GM12878 (cell line): ENCODE measurements at regions not wholly inside any gene's neighbourhood (a gene's known extent, or its start where the extent isn't known, plus 50 kb on each side); places are given as distances from the start of the nearest gene placed in this dataset.

Source experiments
- ATAC-seq: fragments of 200-7000 bp; cut with Tn5 transposase; 3 replicates; pipeline ENCODE4 v1.9.1; 2020; ENCODE audit warnings: mild to moderate bottlenecking, moderate library complexity
- BruUV-seq: library from RNA; stranded (reverse); fragments of 400-500 nt; replicated peaks from 2 replicates; lab custom pipeline; 2021; lab: Mats Ljungman, UMichigan
- CTCF ChIA-PET: fragments of 300-600 bp; sonication (Branson Sonifier 250); formaldehyde crosslinking; extraction: SDS; loops from one replicate; lab custom pipeline; 2021; ENCODE audit warnings: inconsistent platforms; lab: Yijun Ruan, JAX
- POLR2A ChIA-PET: fragments of 350-600 bp; formaldehyde crosslinking; extraction: SDS; loops from one replicate; lab custom pipeline; 2021; ENCODE audit warnings: inconsistent platforms; lab: Charles Lee
- RAD21 ChIA-PET: fragments of 300-600 bp; sonication (Branson Sonifier 250); formaldehyde crosslinking; loops from one replicate; lab custom pipeline; 2023; ENCODE audit warnings: antibody characterized with exemption; ENCODE audit not compliant: unreplicated experiment; lab: Charles Lee
- SMC1A ChIA-PET: fragments of 300-600 bp; sonication (Branson Sonifier 250); formaldehyde crosslinking; loops from one replicate; lab custom pipeline; 2023; ENCODE audit not compliant: unreplicated experiment, uncharacterized antibody; lab: Charles Lee
- DNase-seq: peaks from one replicate; pipeline ENCODE4 v3.0.0-alpha.2; 2011; ENCODE audit warnings: low read depth, low spot score
- FAIRE-seq: peaks from 3 replicates; lab custom pipeline; 2011; peaks lifted over from hg19 to GRCh38; lab: Jason Lieb, UNC
- H2AFZ ChIP-seq: 2 replicates; pipeline ENCODE4 v1.6.0; 2011; ENCODE audit warnings: low read depth, low read length, control low read depth; ENCODE audit not compliant: control insufficient read depth
- H3K27ac ChIP-seq: 2 replicates; pipeline ENCODE4 v1.5.1; 2011; ENCODE audit warnings: control low read depth; ENCODE audit not compliant: control insufficient read depth, insufficient read depth
- H3K27me3 ChIP-seq, 2 experiments: replicated peaks in 1 of 2; 2 replicates each; pipeline versions ENCODE4 v1.6.0 to v1.6.1; 2011; ENCODE audit warnings: low read length in 1 of 2; ENCODE audit not compliant: control insufficient read depth in 2 of 2, insufficient read depth in 2 of 2
- H3K36me3 ChIP-seq, 2 experiments: 2 replicates each; pipeline ENCODE4 v1.5.1; 2011; ENCODE audit warnings: low read length in 1 of 2; ENCODE audit not compliant: control insufficient read depth in 2 of 2, insufficient read depth in 2 of 2
- H3K4me1 ChIP-seq: 2 replicates; pipeline ENCODE4 v1.6.1; 2011; ENCODE audit warnings: mild to moderate bottlenecking, low read length, moderate library complexity, mixed read lengths; ENCODE audit not compliant: control insufficient read depth, insufficient read depth
- H3K4me2 ChIP-seq: 2 replicates; pipeline ENCODE4 v1.6.0; 2011; ENCODE audit warnings: control low read depth; ENCODE audit not compliant: control insufficient read depth, insufficient read depth
- H3K4me3 ChIP-seq: fragments of 200-600 bp; sonication (generic); 2 replicates; pipeline ENCODE4 v1.5.1; 2016
- H3K79me2 ChIP-seq: 2 replicates; pipeline ENCODE4 v1.6.0; 2011; ENCODE audit warnings: low read length; ENCODE audit not compliant: control insufficient read depth, insufficient read depth
- H3K9ac ChIP-seq: 2 replicates; pipeline ENCODE4 v1.8.0; 2011; ENCODE audit warnings: low read length, control low read depth, mixed read lengths; ENCODE audit not compliant: control insufficient read depth, insufficient read depth
- H3K9me3 ChIP-seq: replicated peaks from 3 replicates; pipeline ENCODE4 v1.5.1; 2011; ENCODE audit warnings: mild to moderate bottlenecking, low read length; ENCODE audit not compliant: control insufficient read depth, insufficient read depth
- H4K20me1 ChIP-seq: 2 replicates; pipeline ENCODE4 v1.6.0; 2011; ENCODE audit not compliant: control insufficient read depth, insufficient read depth
- BMI1 ChIP-seq: fragments of 450-650 bp; IDR thresholded peaks from 2 replicates; pipeline ENCODE4 v1.6.1; 2016; ENCODE audit warnings: mild to moderate bottlenecking, moderate library complexity, borderline replicate concordance
- CEBPB ChIP-seq, 2 experiments: fragments of 150-350 bp in 1 of 2; IDR thresholded peaks; 2 replicates each; pipeline ENCODE4 v1.6.1; 2012 to 2014; ENCODE audit warnings: low read depth in 2 of 2, low read length in 2 of 2, borderline replicate concordance in 1 of 2, inconsistent platforms in 1 of 2
- CREB1 ChIP-seq: IDR thresholded peaks from 2 replicates; pipeline ENCODE4 v1.6.1; 2012; ENCODE audit warnings: low read depth, mild to moderate bottlenecking, inconsistent platforms
- CTCF ChIP-seq, 3 experiments: IDR thresholded peaks in 2 of 3; conservative IDR thresholded peaks in 1 of 3; 2 replicates each; pipeline ENCODE4 v1.5.1; 2011; ENCODE audit warnings: low read depth in 3 of 3, low read length in 3 of 3, mild to moderate bottlenecking in 3 of 3, control low read depth in 2 of 3, moderate library complexity in 2 of 3, inconsistent platforms in 1 of 3, mixed read lengths in 1 of 3; ENCODE audit not compliant: control insufficient read depth in 2 of 3, insufficient read depth in 1 of 3; ENCODE audit errors: extremely low read depth in 1 of 3
- ELK1 ChIP-seq: IDR thresholded peaks from 2 replicates; pipeline ENCODE4 v1.6.1; 2012; ENCODE audit warnings: low read depth, low read length, improper control_type of control experiment
- IRF4 ChIP-seq: IDR thresholded peaks from 2 replicates; pipeline ENCODE4 v1.6.1; 2011; ENCODE audit warnings: low read depth, low read length
- MAX ChIP-seq: IDR thresholded peaks from 2 replicates; pipeline ENCODE4 v1.6.1; 2012; ENCODE audit warnings: low read depth, low read length, improper control_type of control experiment
- POLR2A ChIP-seq: IDR thresholded peaks from 2 replicates; pipeline ENCODE4 v1.6.1; 2011; ENCODE audit warnings: low read depth, mild to moderate bottlenecking, low read length
- RAD51 ChIP-seq: fragments of 450-650 bp; IDR thresholded peaks from 2 replicates; pipeline ENCODE4 v1.6.1; 2016; ENCODE audit warnings: moderate library complexity, mild to moderate bottlenecking, inconsistent platforms
- SREBF2 ChIP-seq: IDR thresholded peaks from 2 replicates; pipeline ENCODE4 v1.6.1; 2012; ENCODE audit warnings: mild to moderate bottlenecking, low read length
- ZBTB33 ChIP-seq: fragments of 450-650 bp; IDR thresholded peaks from 2 replicates; pipeline ENCODE4 v1.6.1; 2017; ENCODE audit warnings: mild to moderate bottlenecking
- ZNF592 ChIP-seq: fragments of 450-650 bp; IDR thresholded peaks from 2 replicates; pipeline ENCODE4 v1.6.1; 2017; ENCODE audit warnings: mild to moderate bottlenecking, moderate library complexity
- ZNF622 ChIP-seq: fragments of 450-650 bp; IDR thresholded peaks from 2 replicates; pipeline ENCODE4 v1.6.1; 2017; ENCODE audit warnings: mild to moderate bottlenecking, inconsistent platforms
- WGBS: methylation state at CpG from one replicate; pipeline ENCODE4 v1.1.6; 2016; ENCODE audit warnings: low lambda C conversion rate; ENCODE audit not compliant: insufficient replicate concordance, insufficient coverage; ENCODE audit errors: missing lambda C conversion rate; 5-methylcytosine and 5-hydroxymethylcytosine counted together
- in situ Hi-C: fragments of 300-500 bp; cut with MboI; formaldehyde crosslinking; loops from 9 replicates; pipeline ENCODE4 v1.14.3; 2018; ENCODE audit warnings: mixed read lengths
- intact Hi-C: fragments of 100-400 bp; cut with micrococcal nuclease; formaldehyde crosslinking; loops from one replicate; pipeline ENCODE4 v1.14.2; 2022; ENCODE audit not compliant: unreplicated experiment

GRCh38 chr4:56227301-56227835 lies 159.9 kb downstream of the AASDH start:
- no peaks in the 10 kb centered on the region for H3K27me3 ChIP-seq
- FAIRE-seq (no peak), DNase-seq (no peak), ATAC-seq (no peak)
- H4K20me1 ChIP-seq, result no peaks in the 10 kb centered on the region
- RAD21 ChIA-PET, result no interaction called here
- H3K79me2 ChIP-seq, result no peaks in the 10 kb centered on the region
- POLR2A ChIA-PET, result no interaction called here
- H3K9ac ChIP-seq, result no peak overlapping the region
- no peak overlapping the region for H3K27ac ChIP-seq
- H2AFZ ChIP-seq, result no peak overlapping the region
- H3K4me1 ChIP-seq, result no peaks in the 10 kb centered on the region
- WGBS, result 59% methylated on average over 6 of the region's 6 CpGs
- BruUV-seq, result no TSS peak
- in situ Hi-C loops, result no loop called here
- intact Hi-C loops, result no loop called here
- SMC1A ChIA-PET, result no interaction called here
- H3K4me2 ChIP-seq, result no peak overlapping the region
- no peaks in the 10 kb centered on the region for H3K36me3 ChIP-seq
- no peak overlapping the region for H3K4me3 ChIP-seq
- CTCF ChIA-PET, result no interaction called here
- no peaks in the 10 kb centered on the region for H3K9me3 ChIP-seq
- TF ChIP-seq ZNF592, result no peak
- TF ChIP-seq CEBPB (IDR thresholded peaks at IDR 0.05; ENCODE audit: borderline replicate concordance in 1 of 2, low read depth in 2 of 2, low read length in 2 of 2), result no peak
- TF ChIP-seq CREB1, result no peak
- TF ChIP-seq SREBF2, result no peak
- no peak for TF ChIP-seq MAX
- no peak for TF ChIP-seq ZNF622
- TF ChIP-seq ZBTB33, result no peak
- no peak for TF ChIP-seq IRF4
- no peak for TF ChIP-seq BMI1
- no peak for TF ChIP-seq POLR2A
- TF ChIP-seq ELK1, result no peak
- TF ChIP-seq RAD51, result no peak
- TF ChIP-seq CTCF (IDR thresholded peaks at IDR 0.05 in 2 of 3, conservative IDR thresholded peaks at IDR 0.05 in 1 of 3; ENCODE audit: control insufficient read depth in 2 of 3, extremely low read depth in 1 of 3, insufficient read depth in 1 of 3, low read depth in 3 of 3, low read length in 3 of 3), result no peak
